GM19238 (cell line): ENCODE measurements at regions not wholly inside any gene's neighbourhood (a gene's known extent, or its start where the extent isn't known, plus 50 kb on each side); places are given as distances from the start of the nearest gene placed in this dataset.

Source experiments
- DNase-seq: peaks from one replicate; pipeline ENCODE4 v3.0.0; 2011; ENCODE audit warnings: low spot score; ENCODE audit not compliant: insufficient read length

DNA sequence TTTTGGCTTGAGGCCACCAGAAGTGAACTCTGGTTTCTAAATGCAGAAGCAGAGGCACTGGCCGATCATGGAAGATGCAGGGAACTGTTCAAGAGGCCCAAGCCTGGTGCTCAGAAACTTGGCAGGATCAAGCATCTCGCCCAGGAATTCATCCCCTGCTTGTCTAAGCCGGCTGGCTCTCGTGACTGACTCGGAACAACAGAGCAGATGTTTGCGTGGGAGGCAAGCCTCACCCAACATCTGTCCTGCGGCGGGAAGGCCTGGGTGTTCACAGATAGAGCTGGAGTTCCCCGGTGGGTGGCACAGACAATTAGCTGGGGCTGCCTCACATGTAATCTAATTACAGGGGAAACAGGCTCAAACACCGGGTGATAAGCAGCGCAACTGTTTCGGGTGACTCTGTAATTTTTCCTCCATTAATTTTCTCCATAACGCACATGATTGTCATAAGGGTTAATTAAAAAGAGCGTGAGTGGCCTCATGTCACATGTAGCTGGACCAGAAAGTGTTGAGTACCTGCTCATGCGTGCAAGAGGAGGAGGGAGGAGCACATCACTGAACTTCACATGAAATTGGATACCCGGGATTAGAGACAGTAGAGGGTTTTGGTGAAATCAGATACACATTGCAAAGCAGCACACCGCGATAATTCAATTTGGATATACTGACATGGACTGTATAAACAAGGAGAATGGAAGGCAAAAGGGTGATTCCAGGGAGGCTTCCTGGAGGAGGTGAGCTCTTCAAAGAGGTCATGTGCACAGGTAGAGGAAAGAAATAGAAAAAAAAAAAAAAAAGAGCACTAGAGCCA, 180.0 kb downstream of the ETS2 start:
- no peak for DNase-seq

DNA sequence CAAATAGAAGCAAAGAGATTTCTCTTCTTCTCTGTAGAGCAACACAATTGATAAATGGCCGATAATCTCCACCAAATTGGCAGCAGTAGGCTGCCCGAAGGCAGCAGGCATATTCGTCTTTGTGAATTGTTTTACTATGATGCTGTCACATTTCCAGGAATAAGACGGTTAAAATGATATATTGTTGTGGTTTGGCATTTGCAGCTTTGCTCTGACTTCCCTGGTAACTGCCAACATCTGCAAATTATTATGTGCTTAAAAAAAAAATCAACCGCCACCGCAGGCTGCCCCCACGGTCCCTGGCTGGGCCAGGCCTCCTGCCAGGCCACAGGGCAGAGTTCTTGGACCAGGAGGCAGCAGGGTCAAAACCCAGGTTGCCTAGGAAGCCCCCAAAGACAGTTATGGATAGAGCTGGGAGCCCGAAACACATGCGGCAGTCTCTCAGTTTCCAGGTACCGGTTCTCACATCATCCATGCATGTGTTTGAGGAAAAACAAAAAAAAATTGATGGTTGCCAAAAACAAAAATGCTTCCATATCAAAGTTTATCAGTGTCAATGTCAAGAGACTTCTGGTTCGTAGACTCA, 179.3 kb downstream of the ETS2 start:
- no peak for DNase-seq

DNA sequence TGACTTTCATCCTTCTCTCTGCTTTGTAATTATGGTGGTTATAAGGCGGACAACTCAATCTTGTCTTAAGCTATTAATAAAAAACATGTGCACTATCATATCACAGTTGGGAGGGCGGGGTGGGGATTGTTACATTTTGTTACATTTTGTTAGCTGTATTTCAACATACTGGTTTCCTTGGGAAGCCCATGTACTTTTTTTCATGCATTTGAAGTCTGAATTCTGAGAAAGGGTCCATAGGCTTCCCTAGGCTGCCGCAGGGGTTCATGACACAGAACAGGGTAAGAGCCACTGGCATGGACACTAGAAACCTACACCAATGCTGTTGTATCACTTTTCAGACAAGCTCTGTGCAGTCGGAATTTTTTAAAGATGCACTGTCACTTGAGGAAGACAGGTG, 178.8 kb downstream of the ETS2 start:
- no peak for DNase-seq

DNA sequence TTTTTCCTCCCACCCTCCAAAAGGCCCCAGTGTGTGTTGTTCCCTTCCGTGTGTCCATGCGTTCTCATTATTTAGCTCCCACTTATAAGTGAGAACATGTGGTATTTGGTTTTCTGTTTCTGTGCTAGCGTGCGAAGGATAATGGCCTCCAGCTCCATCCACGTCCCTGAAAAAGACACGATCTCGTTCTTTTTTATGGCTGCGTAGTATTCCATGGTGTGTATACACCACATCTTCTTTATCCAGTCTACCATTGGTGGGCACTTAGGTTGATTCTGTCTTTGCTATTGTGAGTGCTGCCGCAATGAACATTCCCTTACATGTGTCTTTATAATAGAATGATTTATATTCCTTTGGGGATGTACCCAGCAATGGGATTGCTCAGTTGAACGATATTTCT, 177.8 kb downstream of the ETS2 start:
- no peak for DNase-seq

DNA sequence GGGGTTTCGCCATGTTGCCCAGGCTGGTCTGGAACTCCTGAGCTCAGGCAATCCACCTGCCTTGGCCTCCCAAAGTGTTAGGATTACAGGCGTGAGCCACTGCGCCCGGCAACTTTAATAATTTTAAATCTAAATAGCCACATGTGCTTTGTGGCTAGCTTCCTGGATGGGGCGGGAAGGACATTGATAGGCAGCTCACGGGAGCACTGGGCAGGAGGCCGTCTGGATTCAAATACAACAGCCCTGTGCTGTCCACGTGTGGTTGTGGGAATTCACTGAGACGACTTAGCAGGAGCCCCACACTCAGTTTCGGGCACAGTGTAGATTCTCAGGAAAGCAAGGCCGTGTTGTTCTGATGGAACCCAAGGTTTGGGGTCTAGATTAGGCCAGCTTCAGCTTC, 177.1 kb downstream of the ETS2 start:
- no peak for DNase-seq

DNA sequence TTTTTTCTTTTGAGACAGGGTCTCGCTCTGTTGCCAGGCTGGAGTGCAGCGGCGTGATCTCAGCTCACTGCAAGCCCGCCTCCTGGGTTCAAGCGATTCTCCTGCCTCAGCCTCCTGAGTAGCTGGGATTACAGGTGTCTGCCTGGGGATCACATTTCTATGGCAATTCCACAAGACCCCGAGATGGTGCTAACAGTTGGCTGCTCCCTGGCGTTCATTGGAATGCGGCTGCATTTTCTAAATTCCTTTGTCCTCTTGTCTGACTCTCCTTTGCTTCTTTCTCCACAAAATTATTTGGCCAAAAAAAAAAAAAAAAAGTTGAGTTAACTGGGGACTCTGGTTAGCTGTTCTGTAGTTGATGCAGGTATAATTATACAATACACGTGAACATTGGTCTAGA, 176.4 kb downstream of the ETS2 start:
- DNase-seq, result no peak

DNA sequence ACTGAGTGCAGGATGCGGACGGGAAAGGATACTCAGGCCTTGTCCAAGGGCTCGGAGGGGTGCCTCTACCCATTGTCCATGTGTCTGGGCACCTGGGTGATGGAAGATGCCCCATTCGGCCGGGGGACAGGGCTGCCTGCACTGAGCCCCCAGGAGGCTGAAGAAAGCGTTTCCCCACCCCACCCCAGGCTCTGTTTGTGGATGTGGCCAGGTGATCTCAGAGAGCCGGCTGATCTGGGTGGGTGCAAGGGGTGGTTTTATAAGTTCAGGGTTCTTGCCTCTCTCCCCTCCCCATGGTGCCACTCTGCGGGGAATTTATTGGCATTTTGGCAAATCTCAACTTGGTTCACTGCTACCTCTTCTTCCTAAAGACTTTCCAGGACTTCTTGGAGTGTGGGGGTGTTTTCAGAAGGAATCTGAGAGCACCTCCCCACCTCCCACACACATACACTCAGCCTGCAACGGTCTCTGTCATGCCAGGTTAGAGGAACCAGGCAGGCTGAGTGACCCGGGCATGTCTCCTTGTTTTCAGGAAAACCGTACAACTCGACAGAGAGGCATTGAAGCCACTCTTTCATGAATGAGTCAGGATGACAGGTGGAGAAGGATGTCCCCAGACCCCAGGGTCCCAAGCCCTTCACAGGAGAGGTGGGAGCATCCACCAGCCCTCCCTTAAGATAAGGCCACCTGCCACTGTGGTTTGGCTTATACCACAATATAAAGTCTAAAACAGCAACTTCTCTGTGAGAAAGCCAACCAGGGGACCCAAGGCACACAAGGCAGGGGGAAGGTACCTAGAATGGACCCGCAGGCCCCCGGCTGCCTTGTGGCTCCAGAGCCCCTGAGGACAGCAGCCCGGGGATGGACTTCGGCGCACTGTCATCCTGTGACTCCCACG, 174.9 kb downstream of the ETS2 start:
- DNase-seq, result no peak

DNA sequence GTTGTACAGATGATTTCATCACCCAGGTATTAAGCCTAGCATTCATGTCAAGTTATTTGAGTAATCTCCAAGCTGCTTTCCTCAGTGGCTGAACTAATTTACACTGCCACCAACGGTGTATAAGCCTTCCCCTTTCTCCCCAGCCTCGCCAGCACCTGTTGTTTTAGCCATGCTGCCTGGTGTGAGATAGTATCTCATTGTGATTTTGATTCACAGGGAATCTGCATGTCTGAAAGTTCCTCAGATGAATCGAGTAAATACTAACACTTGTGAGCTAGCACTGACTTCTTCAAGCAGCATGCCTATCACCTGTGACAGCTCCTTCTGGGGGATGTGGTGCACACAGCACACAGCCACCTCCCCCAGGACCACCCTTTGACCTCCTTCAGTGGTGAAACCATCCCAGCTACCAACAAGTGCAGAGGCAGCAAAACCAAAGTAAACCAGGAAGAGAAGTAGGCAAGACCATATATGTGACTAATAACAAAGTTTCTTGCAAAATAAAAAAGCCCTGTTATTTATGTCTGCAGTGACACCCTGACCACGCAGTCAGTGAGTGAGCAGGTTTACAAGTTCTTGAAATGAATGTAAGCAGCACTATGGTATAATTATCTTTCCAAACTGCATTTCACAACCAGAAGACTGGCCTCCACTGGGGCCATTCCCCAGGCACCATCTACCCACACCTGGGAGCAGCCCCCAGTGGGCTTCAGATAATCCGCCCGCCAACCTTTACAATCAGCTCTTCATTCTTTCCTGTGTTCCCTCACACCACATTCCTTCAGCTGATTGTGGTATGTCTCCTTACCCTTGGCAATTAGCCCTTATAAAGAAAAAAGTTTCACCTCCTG, 173.8 kb downstream of the ETS2 start:
- DNase-seq, result no peak

DNA sequence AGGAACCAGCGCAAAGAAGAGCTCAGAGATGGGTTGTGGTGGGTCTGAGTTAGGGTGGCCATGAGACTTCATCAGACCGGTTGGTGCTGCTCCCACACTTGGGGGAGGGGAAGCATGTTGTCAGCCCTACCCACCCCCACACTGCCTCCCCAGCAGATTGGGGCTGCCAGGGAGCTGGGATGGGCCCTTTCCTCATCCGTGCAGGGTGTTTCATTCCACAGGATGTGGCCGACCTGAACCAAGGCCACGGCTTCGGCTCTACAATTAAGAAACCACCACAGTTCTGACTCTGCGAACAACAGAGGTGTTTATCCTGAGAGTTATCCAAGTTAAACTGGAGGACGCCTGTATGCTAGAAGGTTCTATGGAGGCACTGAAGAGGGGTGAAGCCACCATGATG, 171.2 kb downstream of the ETS2 start:
- DNase-seq, result no peak

DNA sequence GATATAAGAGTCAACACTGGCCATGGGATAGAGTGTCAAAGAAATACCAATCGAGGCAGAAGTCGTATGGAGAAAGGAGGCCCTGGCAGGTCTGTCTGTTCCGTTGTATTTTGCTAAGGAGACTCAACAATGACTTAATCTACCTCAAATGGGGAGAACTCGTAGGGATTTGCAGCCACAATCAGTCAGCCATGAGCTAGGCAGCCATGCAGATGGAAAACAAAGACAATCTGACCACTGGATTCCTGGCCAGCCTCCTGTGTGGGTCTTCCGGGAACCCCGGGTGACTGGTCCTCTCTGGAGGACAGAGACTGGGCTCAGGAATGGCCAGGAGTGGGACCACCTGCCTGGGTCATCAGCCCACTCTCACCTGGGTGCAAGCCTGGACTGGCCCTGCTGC, 167.8 kb downstream of the ETS2 start:
- DNase-seq, result no peak

DNA sequence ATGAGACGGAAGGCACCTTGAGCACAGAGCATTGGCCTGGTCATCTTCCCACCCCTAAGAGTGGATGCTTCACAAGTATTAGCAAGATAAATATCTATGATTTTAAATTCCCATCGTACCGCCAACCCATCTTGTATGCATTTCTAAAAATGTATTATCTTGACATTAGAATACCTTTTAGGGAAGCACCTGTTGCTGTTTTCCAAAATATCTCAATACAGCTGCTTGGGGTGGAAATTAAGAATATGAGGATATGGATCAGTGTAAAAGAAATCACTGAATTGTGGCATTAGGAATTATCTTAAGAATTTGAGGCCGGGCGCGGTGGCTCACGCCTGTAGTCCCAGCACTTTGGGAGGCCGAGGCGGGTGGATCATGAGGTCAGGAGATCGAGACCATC, 166.3 kb downstream of the ETS2 start:
- no peak for DNase-seq

DNA sequence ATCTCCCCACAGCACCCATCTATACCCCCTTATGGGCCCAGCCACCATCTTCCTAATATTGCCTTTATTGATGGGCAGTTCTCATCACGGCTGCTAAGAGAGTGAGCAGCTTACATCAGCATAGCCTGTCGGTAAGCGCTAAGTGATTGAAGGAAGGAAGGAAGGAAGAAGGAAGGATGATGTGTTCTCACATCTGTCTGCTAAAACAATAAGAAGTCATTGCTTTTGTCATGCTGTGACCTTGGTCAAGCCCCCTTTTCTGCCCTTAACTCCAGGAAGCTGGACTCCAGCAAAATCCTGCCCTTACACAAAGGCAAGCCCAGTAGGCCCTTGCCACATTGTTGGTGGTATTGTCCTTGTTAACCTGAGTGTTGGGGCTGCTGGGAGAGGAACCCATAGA, 165.0 kb downstream of the ETS2 start:
- DNase-seq, result no peak

DNA sequence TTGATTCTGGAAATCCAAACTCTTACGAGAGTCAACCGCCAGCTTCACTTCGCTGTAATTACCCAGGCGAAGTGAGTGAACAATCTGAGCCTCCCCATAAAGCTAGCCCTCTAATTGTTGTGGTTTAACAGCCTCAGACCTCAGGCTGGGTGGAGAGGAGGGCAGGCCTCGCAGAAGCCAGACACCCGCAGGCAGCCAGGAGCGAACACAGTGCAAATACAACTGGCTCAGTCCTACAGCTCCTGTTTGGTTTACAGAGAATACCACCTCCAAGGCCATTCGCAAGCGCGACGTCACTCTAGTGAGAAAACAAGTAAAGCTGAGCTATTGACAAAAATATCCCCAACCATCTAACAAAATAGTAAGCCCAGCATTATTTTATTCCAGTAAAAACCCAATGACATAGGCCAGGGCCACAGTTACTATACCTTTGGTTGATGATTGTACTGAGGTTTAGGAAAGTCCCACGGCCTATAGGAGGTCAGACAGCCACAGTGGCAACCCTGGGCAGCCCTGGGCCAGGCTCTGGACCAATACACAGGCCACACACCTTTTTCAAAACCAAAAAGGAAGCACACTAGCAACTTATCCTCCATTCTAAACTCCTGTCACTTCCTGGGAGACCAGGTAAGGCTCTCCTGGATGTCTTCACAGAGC, 163.3 kb downstream of the ETS2 start:
- no peak for DNase-seq

DNA sequence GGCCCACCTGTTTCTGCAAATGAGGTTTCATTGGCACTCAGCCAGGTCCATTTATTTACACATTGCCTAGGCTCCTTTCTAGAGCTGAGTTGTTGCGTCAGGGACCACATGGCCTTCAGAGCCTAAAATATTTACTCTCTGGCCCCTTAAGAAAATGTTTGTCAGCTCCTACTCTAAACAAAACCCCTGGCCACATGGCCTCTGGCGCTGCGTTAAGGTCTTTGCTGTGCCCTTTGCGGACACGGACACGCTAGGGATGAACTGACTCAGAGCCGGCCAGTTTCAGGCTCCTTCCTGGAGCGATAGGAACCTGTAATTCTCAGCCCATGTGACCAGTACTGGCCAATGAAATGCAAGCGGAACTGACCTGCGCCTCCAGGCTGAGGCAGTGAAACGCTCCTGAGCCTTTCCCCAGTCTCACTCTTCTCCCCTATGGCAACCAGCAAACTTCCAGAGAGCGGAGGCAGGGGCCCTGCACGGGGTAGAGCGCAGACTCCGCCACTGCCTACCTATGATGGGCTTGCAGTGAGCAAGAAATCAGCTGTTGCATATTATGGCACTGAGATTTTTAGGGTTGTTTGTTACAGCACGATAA, 160.3 kb downstream of the ETS2 start:
- no peak for DNase-seq

DNA sequence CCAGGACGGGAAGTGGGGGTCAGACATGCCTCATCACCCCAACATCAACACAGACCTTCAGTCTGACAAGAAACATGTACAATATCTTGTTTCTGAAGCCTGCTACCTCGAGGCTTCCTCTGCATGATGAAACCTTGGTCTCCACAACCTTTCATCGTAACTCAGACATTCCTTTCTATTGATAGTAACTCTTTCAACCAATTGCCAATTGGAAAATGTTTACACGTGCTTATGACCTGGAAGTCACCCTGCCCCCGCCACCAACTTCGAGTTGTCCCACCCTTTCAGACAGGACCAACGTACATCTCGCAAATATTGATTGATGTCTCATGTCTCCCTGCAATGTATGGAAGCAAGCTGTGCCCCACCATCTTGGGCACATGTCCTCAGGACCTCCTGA, 159.5 kb downstream of the ETS2 start:
- DNase-seq, result no peak

DNA sequence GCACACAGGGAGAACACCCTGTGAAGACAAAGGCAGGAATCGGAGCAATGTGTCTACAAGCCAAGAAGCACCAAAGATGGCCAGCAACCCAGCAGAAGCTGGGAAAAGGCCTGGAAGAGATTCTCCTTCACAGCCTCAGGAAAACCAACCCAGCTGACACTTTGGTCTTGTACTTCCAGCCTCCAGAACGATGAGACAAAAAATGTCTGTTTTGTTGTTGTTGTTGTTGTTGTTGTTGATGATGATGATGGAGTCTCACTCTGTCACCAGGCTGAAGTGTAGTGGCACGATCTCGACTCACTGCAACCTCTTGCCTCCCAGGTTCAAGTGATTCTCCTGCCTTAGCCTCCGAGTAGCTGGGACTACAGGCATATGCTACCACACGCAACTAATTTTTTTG, 157.3 kb downstream of the ETS2 start:
- no peak for DNase-seq

DNA sequence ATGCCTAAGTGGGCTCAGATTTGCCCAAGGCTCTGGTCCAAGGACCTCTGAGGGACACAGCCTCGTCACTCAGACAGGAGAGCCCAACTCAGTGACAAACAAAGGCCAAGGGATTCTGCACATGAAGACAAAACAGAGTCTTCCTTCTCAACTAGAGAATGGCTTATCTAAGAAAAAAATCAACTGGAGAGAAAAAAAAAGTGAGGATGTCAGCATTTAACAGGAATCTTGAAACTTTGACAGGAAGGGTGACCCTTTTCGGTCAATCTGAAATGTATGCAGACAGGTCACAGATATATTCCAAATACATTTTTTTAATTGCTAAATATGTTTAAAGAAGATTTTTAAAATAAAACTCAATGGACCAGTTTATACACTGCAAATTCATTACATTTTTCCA, 154.5 kb downstream of the ETS2 start:
- DNase-seq, result no peak

DNA sequence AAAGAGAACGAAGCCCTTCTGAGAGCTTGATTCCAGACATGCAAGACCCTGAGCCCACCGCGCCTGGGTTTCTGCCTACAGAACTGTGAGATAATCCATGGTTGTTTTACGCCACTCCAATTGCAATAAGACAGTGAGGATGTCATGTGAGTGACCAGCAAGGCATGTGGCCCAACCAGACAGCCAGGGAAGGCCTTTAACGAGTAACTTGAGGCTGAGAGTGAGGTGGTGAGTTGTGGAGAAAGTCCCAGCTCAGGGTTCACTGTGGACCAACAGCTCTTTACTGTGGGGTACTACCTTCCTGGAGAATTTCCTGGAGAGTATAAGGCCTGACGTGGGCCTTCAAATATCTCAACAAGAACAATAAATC, 153.9 kb downstream of the ETS2 start:
- no peak for DNase-seq

DNA sequence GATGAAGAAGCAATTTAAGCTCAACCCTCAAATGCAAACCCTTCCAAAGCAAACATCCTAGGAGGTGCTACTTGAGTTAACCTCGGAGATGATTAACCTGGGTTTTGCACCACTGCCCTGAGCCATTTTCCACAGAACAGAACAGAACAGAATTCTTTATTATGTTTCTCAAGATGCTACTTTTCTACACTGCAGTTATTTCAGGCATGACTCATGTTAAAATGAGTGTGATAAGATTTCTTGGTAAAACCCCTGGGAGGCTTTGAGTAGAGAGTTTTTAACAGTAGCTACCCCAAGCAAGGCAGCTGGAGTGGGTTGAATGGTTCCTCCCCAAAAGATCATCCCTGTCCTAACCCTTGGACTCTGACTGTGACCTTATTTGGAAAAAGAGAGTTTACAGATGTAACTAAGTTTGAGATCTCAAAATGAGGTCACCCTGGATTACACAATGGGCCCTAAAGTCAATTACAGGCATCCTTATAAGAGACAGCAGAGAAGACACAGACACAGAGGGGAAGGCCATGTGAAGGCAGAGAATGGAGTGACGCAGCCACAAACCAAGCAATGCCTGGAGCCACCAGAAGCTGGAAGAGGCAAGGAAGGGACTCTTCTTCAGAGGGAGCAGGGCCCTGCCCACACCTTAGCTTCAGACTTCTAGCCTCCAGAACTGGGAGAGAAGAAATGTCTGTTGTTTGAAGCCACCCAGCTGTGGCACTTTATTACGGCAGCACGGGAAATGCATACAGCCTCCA, 153.4 kb downstream of the ETS2 start:
- no peak for DNase-seq

DNA sequence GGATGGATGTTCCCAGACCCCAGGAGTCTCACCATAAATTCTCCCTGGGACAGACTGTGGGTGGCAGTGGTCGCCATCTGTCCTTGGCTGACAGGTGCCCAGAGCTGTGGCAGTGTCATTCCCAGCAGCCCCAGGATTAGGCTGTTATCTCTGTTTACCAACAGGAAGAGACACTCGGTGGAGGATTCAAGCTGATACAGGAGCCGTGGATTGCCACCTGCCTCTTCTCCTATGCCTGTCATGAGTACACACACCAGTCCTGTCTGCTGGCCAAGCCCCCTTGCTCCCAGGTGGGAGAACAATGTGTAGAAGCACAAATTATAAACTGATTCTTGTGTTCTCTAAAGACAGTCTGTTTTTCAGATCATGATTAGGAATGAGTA, 152.6 kb downstream of the ETS2 start:
- DNase-seq, result no peak
